HCT116 (cell line): ENCODE measurements at regions not wholly inside any gene's neighbourhood (a gene's known extent, or its start where the extent isn't known, plus 50 kb on each side); places are given as distances from the start of the nearest gene placed in this dataset.

Experiments used
- ATAC-seq: fragments of 200-7000 bp; cut with Tn5 transposase; 2 replicates; pipeline ENCODE4 v1.9.1; 2020; ENCODE audit warnings: mild to moderate bottlenecking, moderate library complexity
- BruUV-seq: library from RNA; stranded (reverse); fragments of 400-500 nt; replicated peaks from 2 replicates; lab custom pipeline; 2021; lab: Mats Ljungman, UMichigan
- CTCF ChIA-PET: fragments of 300-600 bp; sonication (Branson Sonifier 250); formaldehyde crosslinking; loops from one replicate; lab custom pipeline; 2021; ENCODE audit warnings: antibody characterized with exemption; lab: Charles Lee
- POLR2A ChIA-PET: fragments of 300-600, 350-600 bp; sonication (Branson Sonifier 250); formaldehyde crosslinking; loops from one replicate; lab custom pipeline; 2021; ENCODE audit warnings: antibody characterized with exemption; lab: Charles Lee
- RAD21 ChIA-PET, 2 experiments: fragments of 300-600 bp; sonication (Branson Sonifier 250); formaldehyde crosslinking; loops; one replicate each; lab custom pipeline; 2023; ENCODE audit warnings: low total read pairs in 2 of 2; ENCODE audit not compliant: uncharacterized antibody in 2 of 2, unreplicated experiment in 2 of 2, low non-redundant PET in 1 of 2; lab: Charles Lee
- DNase-seq: peaks from one replicate; pipeline ENCODE4 v3.0.0-alpha.2; 2010; ENCODE audit warnings: low read depth, low spot score
- H2AFZ ChIP-seq: fragments of 200-600 bp; shearing (Covaris generic), sonication (generic); 2 replicates; pipeline ENCODE4 v1.6.1; 2017; ENCODE audit warnings: low read depth, mixed run types, mixed read lengths, antibody characterized with exemption, low read length; ENCODE audit not compliant: poor library complexity, severe bottlenecking
- H3K27ac ChIP-seq: 2 replicates; pipeline ENCODE4 v1.5.1; 2012; ENCODE audit warnings: low read depth, low read length
- H3K27me3 ChIP-seq: fragments of 200-600 bp; sonication (generic); 2 replicates; pipeline ENCODE4 v1.6.1; 2016; ENCODE audit warnings: mixed run types, low read length, mixed read lengths; ENCODE audit not compliant: insufficient read depth
- H3K36me3 ChIP-seq, 2 experiments: fragments of 200-500 bp in 1 of 2; fragments of 200-600 bp in 1 of 2; sonication (Bioruptor generic) in 1 of 2; sonication (generic) in 1 of 2; 2 replicates each; pipeline versions ENCODE4 v1.5.1 to v1.6.1; 2014 to 2016; ENCODE audit warnings: low read length in 2 of 2, inconsistent platforms in 1 of 2, mixed read lengths in 1 of 2, mixed run types in 1 of 2; ENCODE audit not compliant: insufficient read depth in 2 of 2, control insufficient read depth in 1 of 2
- H3K4me1 ChIP-seq, 2 experiments: fragments of 200-600 bp in 1 of 2; sonication (generic) in 1 of 2; 2 replicates each; pipeline versions ENCODE4 v1.5.1 to v1.6.1; 2012 to 2017; ENCODE audit warnings: low read length in 2 of 2, inconsistent platforms in 1 of 2, mild to moderate bottlenecking in 1 of 2, mixed read lengths in 1 of 2, mixed run types in 1 of 2, moderate library complexity in 1 of 2; ENCODE audit not compliant: insufficient read depth in 2 of 2, control insufficient read depth in 1 of 2
- H3K4me2 ChIP-seq: fragments of 200-600 bp; sonication (generic); 2 replicates; pipeline ENCODE4 v1.6.1; 2017; ENCODE audit warnings: mixed run types, low read length, mixed read lengths
- H3K4me3 ChIP-seq, 2 experiments: fragments of 200-600 bp in 1 of 2; sonication (generic) in 1 of 2; replicated peaks in 1 of 2; 2 replicates each; pipeline ENCODE4 v1.5.1; 2011 to 2016; ENCODE audit warnings: low read length in 2 of 2, control low read depth in 1 of 2, low read depth in 1 of 2, mild to moderate bottlenecking in 1 of 2, mixed read lengths in 1 of 2, mixed run types in 1 of 2
- H3K79me2 ChIP-seq: fragments of 200-600 bp; sonication (generic); 2 replicates; pipeline ENCODE4 v1.6.1; 2017; ENCODE audit warnings: mild to moderate bottlenecking, mixed run types, low read length, moderate library complexity, mixed read lengths; ENCODE audit not compliant: insufficient read depth
- H3K9ac ChIP-seq: fragments of 200-600 bp; sonication (generic); 2 replicates; pipeline ENCODE4 v1.6.1; 2016; ENCODE audit warnings: low read length, mixed read lengths
- H3K9me2 ChIP-seq: fragments of 200-600 bp; sonication (generic), shearing (Covaris generic); 2 replicates; pipeline ENCODE4 v1.6.1; 2017; ENCODE audit warnings: mixed run types, mild to moderate bottlenecking, moderate library complexity; ENCODE audit not compliant: insufficient read depth
- H3K9me3 ChIP-seq, 2 experiments: fragments of 200-500 bp in 1 of 2; fragments of 200-600 bp in 1 of 2; sonication (Bioruptor generic) in 1 of 2; sonication (generic) in 1 of 2; 2 replicates each; pipeline ENCODE4 v1.6.1; 2014 to 2017; ENCODE audit warnings: low read length in 2 of 2, mixed read lengths in 2 of 2, inconsistent platforms in 1 of 2, low read depth in 1 of 2, mild to moderate bottlenecking in 1 of 2, mixed run types in 1 of 2, moderate library complexity in 1 of 2; ENCODE audit not compliant: control insufficient read depth in 1 of 2, insufficient read depth in 1 of 2
- H4K20me1 ChIP-seq: fragments of 200-600 bp; sonication (generic), shearing (Covaris generic); 2 replicates; pipeline ENCODE4 v1.6.1; 2017; ENCODE audit warnings: mixed run types, mild to moderate bottlenecking, moderate library complexity; ENCODE audit not compliant: insufficient read depth
- ATF3 ChIP-seq: IDR thresholded peaks from 2 replicates; pipeline ENCODE4 v1.6.1; 2012
- CTCF ChIP-seq, 3 experiments: fragments of 200-600 bp in 1 of 3; sonication (generic) in 1 of 3; IDR thresholded peaks in 2 of 3; conservative IDR thresholded peaks in 1 of 3; 2 replicates each; pipeline ENCODE4 v1.5.1; 2012 to 2017; ENCODE audit warnings: low read depth in 2 of 3, low read length in 2 of 3, antibody characterized with exemption in 1 of 3, borderline replicate concordance in 1 of 3, control low read depth in 1 of 3, mild to moderate bottlenecking in 1 of 3, mixed read lengths in 1 of 3, mixed run types in 1 of 3, moderate library complexity in 1 of 3; ENCODE audit not compliant: insufficient read depth in 1 of 3
- EGR1 ChIP-seq: IDR thresholded peaks from 2 replicates; pipeline ENCODE4 v1.6.1; 2012; ENCODE audit warnings: low read depth
- EZH2 ChIP-seq: fragments of 200-600 bp; sonication (generic); IDR thresholded peaks from 2 replicates; pipeline ENCODE4 v1.6.1; 2017; ENCODE audit warnings: antibody characterized with exemption, mixed run types
- MAX ChIP-seq: IDR thresholded peaks from 2 replicates; pipeline ENCODE4 v1.6.1; 2012
- POLR2AphosphoS5 ChIP-seq: IDR thresholded peaks from 2 replicates; pipeline ENCODE4 v1.6.1; 2011; ENCODE audit warnings: mild to moderate bottlenecking, low read depth, low read length, moderate library complexity
- RAD21 ChIP-seq: IDR thresholded peaks from 2 replicates; pipeline ENCODE4 v1.6.1; 2012; ENCODE audit warnings: low read depth, mild to moderate bottlenecking
- intact Hi-C: fragments of 100-400 bp; cut with micrococcal nuclease; formaldehyde crosslinking; loops from 2 replicates; pipeline ENCODE4 v1.10.0; 2022

- RAD21 ChIA-PET: no interaction called here
- no peaks in the 10 kb centered on the region for H3K79me2 ChIP-seq
- no TSS peak for BruUV-seq
These were observed 637.4 kb downstream of the ZNF674 start for GRCh38 chrX:45907786-45908185.

More at GRCh38 chrX:45907786-45908185, 637.4 kb downstream of the ZNF674 start:
- Histone ChIP-seq H3K9me3 (no peaks in the 10 kb centered on the region), H3K4me3 (no peak overlapping the region), H2AFZ (no peak overlapping the region), H3K9ac (no peak overlapping the region), H3K9me2 (no peaks in the 10 kb centered on the region), H3K36me3 (no peaks in the 10 kb centered on the region), H3K4me1 (no peaks in the 10 kb centered on the region), H3K4me2 (no peak overlapping the region), H3K27ac (no peak overlapping the region), H4K20me1 (no peaks in the 10 kb centered on the region), H3K27me3 (no peaks in the 10 kb centered on the region)
- ATAC-seq (no peak), DNase-seq (no peak)
- TF ChIP-seq RAD21 (no peak), CTCF (IDR thresholded peaks at IDR 0.05 in 2 of 3, conservative IDR thresholded peaks at IDR 0.05 in 1 of 3; ENCODE audit: borderline replicate concordance in 1 of 3, insufficient read depth in 1 of 3, low read depth in 2 of 3, low read length in 2 of 3) (no peak), POLR2AphosphoS5 (no peak), ATF3 (no peak), EGR1 (no peak), MAX (no peak), EZH2 (no peak)
- intact Hi-C loops: no loop called here
- CTCF ChIA-PET: no interaction called here
- POLR2A ChIA-PET: no interaction called here
